Middle frontal gyrus (tissue), 1 donor: ENCODE measurements at regions not wholly inside any gene's neighbourhood (a gene's known extent, or its start where the extent isn't known, plus 50 kb on each side); places are given as distances from the start of the nearest gene placed in this dataset.

ENCODE experiments used
- DNase-seq: peaks from one replicate; pipeline ENCODE4 v3.0.0-alpha.2; 2015; ENCODE audit warnings: low spot score; ENCODE audit errors: extremely low spot score

GRCh38 chr20:40738976-40739375 is 49.9 kb upstream of the MAFB start:
- DNase-seq, result no peak

DNA sequence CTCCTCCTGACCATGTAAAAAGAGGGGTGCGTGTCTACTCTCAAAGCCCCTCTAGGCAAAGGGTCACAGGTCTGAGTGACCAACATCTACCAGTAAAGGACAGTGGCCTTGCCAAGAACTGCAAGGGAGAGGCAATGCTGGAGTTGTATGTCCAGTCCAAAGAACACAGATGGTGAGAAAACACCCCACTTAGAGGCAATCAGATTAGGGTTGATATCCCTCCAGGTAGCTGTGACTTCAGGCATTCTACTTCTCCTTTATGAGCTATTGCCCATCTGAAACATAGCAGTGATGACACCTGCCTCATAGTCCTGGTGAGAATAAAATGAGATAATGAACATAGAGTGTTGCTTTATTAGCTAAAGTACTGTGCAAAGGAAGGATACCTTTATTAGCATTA is 50.8 kb upstream of the MAFB start:
- DNase-seq, result no peak

DNA sequence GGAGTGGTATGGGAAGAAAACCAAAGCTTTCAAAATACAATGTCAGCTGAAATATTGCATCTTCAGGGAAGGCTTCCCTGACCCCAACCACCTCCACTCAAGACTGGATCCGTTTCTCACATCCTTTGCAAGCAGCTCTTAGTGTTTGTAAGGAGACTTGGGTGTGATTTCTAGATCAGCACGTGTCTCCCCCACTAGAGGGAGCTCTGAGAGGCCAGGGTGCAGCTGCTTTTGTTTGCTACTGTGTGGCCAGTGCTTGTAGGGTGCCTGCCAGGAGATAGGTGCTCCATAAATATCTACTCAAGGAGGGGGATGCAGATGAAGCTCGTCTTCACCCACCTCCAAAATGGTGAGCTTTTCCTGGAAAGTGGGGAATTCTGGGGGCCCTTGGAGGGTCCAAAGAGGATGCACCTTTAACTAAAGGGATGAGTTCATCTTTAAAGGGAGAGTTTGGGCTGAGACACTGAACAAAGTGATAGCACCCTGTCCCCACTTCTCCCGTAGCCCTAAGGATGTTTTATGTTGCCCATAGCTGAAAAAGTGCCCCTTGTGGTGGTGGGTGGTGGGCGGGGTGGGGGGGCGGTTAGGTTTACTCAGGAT is 52.6 kb upstream of the MAFB start:
- no peak for DNase-seq

GRCh38 chr20:40743141-40743775 is 54.2 kb upstream of the MAFB start:
- no peak for DNase-seq

GRCh38 chr20:40744072-40744817 is 55.2 kb upstream of the MAFB start:
- DNase-seq, result no peak

- no peak for DNase-seq
Measured at GRCh38 chr20:40744818-40745175, 55.8 kb upstream of the MAFB start.

GRCh38 chr20:40746251-40746650 is 57.2 kb upstream of the MAFB start:
- no peak for DNase-seq

GRCh38 chr20:40748182-40748581 is 59.1 kb upstream of the MAFB start:
- DNase-seq, result no peak

DNA sequence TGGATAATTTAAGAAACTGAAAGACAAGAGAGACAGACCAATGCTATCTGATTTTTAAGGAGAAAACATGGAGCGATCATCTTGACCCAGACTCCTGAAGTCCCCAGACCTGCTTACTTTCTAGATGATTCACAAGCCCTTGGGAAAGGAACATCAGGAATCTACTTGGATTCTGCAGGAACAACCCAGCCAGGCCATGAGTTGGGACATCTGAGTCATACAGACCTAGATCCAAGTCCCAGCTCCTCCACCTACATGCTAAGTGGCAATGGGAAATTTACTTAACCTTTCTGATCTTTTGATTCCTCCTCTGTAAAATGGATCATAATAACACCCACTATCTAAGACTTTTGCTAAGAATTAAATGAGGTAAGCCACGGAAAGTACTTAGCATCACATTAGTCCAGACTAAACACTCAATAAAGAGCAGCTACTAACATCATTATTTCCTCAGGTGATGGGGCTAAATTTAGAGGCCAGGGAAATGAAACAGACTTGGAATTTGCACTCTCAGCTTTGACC is 61.0 kb upstream of the MAFB start:
- DNase-seq, result no peak

DNA sequence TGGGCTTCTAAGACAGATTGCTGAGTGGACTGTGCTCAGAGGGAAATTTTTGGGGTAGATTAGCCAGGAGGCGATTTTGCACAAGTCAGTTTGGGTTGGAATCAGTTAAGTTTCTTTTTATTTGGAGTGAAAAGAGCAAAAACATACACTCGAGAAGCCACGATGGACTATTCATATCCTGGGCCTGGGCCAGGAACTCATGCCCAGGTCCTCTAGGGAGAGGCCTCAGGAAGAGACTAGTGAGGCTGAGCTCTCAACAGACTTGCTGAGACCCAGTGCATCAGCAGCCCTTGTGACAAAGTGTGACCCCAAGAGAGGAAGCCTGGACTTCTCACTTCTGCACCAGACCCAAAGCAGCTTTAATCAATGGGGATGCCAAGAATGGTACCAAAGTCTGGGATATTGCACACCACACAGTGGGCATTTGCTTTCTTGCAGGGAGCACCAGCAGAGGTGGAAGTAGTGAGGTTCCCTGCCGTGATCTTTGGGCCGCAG is 61.6 kb upstream of the MAFB start:
- no peak for DNase-seq

GRCh38 chr20:40753472-40753871 is 64.4 kb upstream of the MAFB start:
- DNase-seq, result no peak

GRCh38 chr20:40754339-40754943 is 65.4 kb upstream of the MAFB start:
- no peak for DNase-seq

GRCh38 chr20:40757087-40757486 is 68.1 kb upstream of the MAFB start:
- no peak for DNase-seq

GRCh38 chr20:40758790-40759189 is 69.8 kb upstream of the MAFB start:
- DNase-seq, result no peak

GRCh38 chr20:40760399-40760798 is 71.4 kb upstream of the MAFB start:
- DNase-seq, result no peak

DNA sequence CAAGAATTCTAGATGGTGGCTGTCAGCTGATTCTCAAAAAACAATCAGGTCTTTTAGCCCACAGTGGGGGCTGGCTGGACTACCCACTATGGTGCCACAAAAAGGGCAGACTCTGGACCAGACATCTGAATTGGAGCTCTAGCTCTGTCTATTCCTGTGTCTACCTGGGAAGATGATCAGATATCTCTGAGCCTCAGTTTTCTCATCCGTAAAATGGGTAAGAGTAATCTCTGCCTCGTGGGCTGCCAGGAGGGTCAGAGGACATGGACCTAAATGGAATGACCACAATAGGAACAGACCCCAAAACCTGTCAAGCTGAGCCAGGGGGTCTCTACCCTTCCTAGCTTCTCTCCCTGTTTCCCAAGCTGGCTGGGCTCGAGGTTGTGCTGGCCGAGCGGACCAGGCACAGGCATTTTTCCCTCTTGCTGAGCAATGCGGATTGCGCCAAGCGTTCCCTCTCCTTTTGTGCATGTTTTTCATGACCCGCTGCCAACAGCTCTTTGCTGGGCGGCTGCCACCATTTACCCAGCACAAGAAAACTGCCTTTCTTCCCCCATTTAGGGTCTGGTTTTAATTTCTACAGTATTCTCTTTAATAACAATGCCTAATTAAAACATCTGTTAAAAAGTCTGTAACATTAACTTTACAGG is 74.7 kb upstream of the MAFB start:
- peak; percentile 34 for DNase-seq

DNA sequence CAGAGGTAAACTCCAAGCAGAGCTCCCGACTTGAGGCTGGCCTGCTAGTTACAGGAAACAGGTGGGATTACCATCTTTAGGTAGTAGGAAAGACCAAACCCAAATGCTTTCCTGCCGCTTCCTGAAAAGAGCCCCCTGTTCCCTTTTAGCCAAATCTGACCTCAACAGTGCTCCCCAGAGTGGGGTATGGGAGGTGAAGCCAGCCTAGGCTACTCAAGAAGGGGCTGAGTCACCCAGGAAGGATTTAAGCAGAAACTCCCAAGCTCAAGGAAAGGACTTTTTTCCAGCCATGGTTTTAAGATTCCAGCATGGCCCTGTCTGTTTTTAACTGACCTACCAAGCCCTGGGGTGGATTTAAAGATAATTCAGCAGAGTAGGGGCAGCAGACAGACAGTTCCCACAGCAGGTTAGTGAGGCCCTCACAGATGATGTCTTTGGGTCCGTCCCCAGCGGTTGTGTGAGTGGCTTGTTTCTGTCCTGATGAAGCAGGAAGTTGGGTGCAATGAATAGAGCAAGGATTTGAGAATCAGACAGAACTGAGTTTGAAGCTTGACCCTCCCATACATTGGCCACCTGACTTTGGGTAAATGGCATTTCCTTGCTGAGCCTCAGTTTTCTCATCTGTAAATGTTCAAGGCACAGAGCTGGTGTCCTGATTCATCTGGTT is 76.9 kb upstream of the MAFB start:
- no peak for DNase-seq

DNA sequence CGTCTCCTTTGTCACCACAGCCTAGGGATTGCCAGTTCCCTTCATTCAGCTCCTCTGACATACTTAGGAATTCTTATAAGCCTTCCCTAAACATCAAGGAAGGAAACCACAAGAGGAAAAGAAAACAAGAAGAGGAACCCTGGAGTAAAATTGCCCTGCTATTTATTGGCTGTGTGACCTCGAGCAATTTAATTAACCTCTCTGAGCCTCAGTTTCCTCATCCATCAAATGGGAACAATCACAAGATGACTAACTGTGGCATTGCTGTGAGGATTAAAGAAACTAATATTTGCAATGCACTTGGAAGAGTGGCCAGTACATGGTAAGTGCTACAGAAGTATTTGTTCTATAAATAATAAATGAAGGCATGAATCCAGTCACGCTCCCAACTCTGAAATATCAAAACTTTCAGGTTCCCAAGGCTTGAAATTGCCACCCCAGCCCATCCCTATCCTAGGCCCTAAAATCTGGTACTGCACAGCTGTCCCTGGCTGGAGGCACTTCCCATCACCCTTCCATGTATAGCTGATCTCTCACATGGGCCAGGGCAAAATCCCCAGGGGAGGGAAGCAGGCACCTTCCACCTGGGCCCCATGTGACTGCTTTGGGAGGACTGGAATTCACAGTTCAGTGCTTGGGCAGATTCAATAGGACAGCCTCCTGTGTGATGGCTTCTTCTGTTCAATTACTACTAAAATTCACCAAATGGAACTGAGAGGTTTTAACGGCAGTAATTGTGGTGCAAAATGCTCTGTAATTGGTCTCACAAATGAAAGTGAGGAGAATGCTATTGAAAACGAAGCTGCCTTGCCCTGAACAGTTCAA is 78.0 kb upstream of the MAFB start:
- no peak for DNase-seq

GRCh38 chr20:40767615-40767924 is 78.5 kb upstream of the MAFB start:
- DNase-seq, result no peak

DNA sequence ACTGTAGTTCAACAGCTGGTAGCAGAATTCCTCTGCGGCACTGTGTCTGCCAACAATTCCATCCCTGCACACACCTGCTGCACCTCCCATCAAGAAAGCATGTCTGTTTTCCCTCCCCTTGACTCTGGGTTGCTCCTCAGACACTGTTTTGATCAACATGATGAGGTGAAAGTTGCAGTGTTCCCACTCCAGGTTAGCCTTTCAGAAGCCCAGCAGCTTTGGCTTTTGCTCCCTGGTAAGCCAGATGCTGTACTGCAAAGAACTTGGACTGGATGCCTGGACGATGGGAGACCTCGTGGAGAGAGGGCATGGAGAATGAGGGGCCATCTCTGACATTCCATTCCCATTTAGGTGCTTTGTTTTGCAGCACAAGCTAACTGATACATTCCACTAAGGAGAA is 79.1 kb upstream of the MAFB start:
- DNase-seq, result no peak
